IMR-90 (cell line): ENCODE measurements at regions not wholly inside any gene's neighbourhood (a gene's known extent, or its start where the extent isn't known, plus 50 kb on each side); places are given as distances from the start of the nearest gene placed in this dataset.

Experiments used
- ATAC-seq: fragments of 200-7000 bp; cut with Tn5 transposase; 2 replicates; pipeline ENCODE4 v1.9.1; 2020; ENCODE audit warnings: low read depth, mild to moderate bottlenecking, moderate library complexity
- BruUV-seq: library from RNA; stranded (reverse); fragments of 400-500 nt; replicated peaks from 2 replicates; lab custom pipeline; 2021; lab: Mats Ljungman, UMichigan
- CTCF ChIA-PET: fragments of 300-600 bp; formaldehyde crosslinking; extraction: SDS; loops from one replicate; lab custom pipeline; 2021; ENCODE audit warnings: antibody characterized with exemption; lab: Yijun Ruan, JAX
- POLR2A ChIA-PET: fragments of 300-600 bp; sonication (Branson Sonifier 250); formaldehyde crosslinking; loops from one replicate; lab custom pipeline; 2022; ENCODE audit warnings: antibody characterized with exemption; ENCODE audit not compliant: unreplicated experiment; lab: Charles Lee
- DNase-seq: peaks from one replicate; pipeline ENCODE4 v3.0.0; 2013
- H2AFZ ChIP-seq: replicated peaks from 2 replicates; pipeline ENCODE3; 2013; ENCODE audit warnings: low read length, mild to moderate bottlenecking; ENCODE audit not compliant: poor library complexity
- H2AK5ac ChIP-seq: 2 replicates; pipeline ENCODE4 v1.6.1; 2013; ENCODE audit warnings: low read depth, low read length, inconsistent platforms
- H2AK9ac ChIP-seq: replicated peaks from 2 replicates; pipeline ENCODE3; 2013; ENCODE audit warnings: mild to moderate bottlenecking, low read depth, low read length, moderate library complexity; ENCODE audit not compliant: poor library complexity
- H2BK120ac ChIP-seq: 2 replicates; pipeline ENCODE4 v1.6.1; 2013; ENCODE audit warnings: low read depth, low read length, inconsistent platforms
- H2BK15ac ChIP-seq: 3 replicates; pipeline ENCODE4 v1.6.1; 2013; ENCODE audit warnings: low read depth, low read length, inconsistent platforms
- H2BK20ac ChIP-seq: 2 replicates; pipeline ENCODE4 v1.6.1; 2013; ENCODE audit warnings: low read depth, mild to moderate bottlenecking, inconsistent platforms, low read length, moderate library complexity
- H2BK5ac ChIP-seq: 2 replicates; pipeline ENCODE4 v1.6.1; 2013; ENCODE audit warnings: mild to moderate bottlenecking, low read depth, low read length, inconsistent platforms; ENCODE audit not compliant: poor library complexity, severe bottlenecking
- H3K14ac ChIP-seq: replicated peaks from 2 replicates; pipeline ENCODE4 v1.6.1; 2013; ENCODE audit warnings: low read depth, low read length, inconsistent platforms
- H3K18ac ChIP-seq: 2 replicates; pipeline ENCODE4 v1.6.1; 2013; ENCODE audit warnings: low read depth, low read length, control low read depth
- H3K23ac ChIP-seq: 2 replicates; pipeline ENCODE4 v1.6.1; 2013; ENCODE audit warnings: low read depth, low read length, inconsistent platforms
- H3K27ac ChIP-seq: 2 replicates; pipeline ENCODE4 v1.5.1; 2013; ENCODE audit warnings: mild to moderate bottlenecking, control low read depth, low read length; ENCODE audit not compliant: insufficient read depth
- H3K27me3 ChIP-seq: 2 replicates; pipeline ENCODE4 v1.6.1; 2013; ENCODE audit warnings: low read length; ENCODE audit not compliant: control insufficient read depth, insufficient read depth
- H3K36me3 ChIP-seq: 2 replicates; pipeline ENCODE4 v1.6.1; 2013; ENCODE audit warnings: low read length, mixed read lengths; ENCODE audit not compliant: control insufficient read depth, insufficient read depth
- H3K4ac ChIP-seq: 2 replicates; pipeline ENCODE4 v1.6.1; 2013; ENCODE audit warnings: low read depth, low read length, inconsistent platforms
- H3K4me1 ChIP-seq: 2 replicates; pipeline ENCODE4 v1.6.1; 2013; ENCODE audit warnings: low read length, mixed read lengths; ENCODE audit not compliant: control insufficient read depth, insufficient read depth
- H3K4me2 ChIP-seq: 2 replicates; pipeline ENCODE4 v1.6.1; 2013; ENCODE audit warnings: low read depth, mild to moderate bottlenecking, control low read depth, low read length, moderate library complexity
- H3K4me3 ChIP-seq: 2 replicates; pipeline ENCODE4 v1.5.1; 2013; ENCODE audit warnings: low read depth, mild to moderate bottlenecking, control low read depth, low read length, moderate library complexity; ENCODE audit not compliant: insufficient read depth
- H3K56ac ChIP-seq: 2 replicates; pipeline ENCODE4 v1.6.1; 2013; ENCODE audit warnings: low read length, inconsistent platforms; ENCODE audit not compliant: insufficient read depth; ENCODE audit errors: extremely low read depth
- H3K79me1 ChIP-seq, 2 experiments: 2 replicates each; pipeline ENCODE4 v1.6.1; 2013; ENCODE audit warnings: low read length in 2 of 2, inconsistent platforms in 1 of 2, low read depth in 1 of 2
- H3K9ac ChIP-seq: 2 replicates; pipeline ENCODE4 v1.6.1; 2013; ENCODE audit warnings: low read depth, low read length, control low read depth
- H3K9me1 ChIP-seq: 2 replicates; pipeline ENCODE4 v1.6.1; 2013; ENCODE audit warnings: low read length, inconsistent platforms; ENCODE audit not compliant: insufficient read depth
- H3K9me3 ChIP-seq: 2 replicates; pipeline ENCODE4 v1.6.1; 2013; ENCODE audit warnings: low read length; ENCODE audit not compliant: control insufficient read depth, insufficient read depth
- H4K20me1 ChIP-seq: 2 replicates; pipeline ENCODE4 v1.6.1; 2013; ENCODE audit warnings: low read length, inconsistent platforms; ENCODE audit not compliant: insufficient read depth
- H4K5ac ChIP-seq: 2 replicates; pipeline ENCODE4 v1.6.1; 2013; ENCODE audit warnings: mild to moderate bottlenecking, low read depth, low read length, control low read depth
- H4K8ac ChIP-seq, 2 experiments: 2 replicates each; pipeline ENCODE4 v1.6.1; 2013; ENCODE audit warnings: low read depth in 2 of 2, low read length in 2 of 2, control low read depth in 1 of 2, inconsistent platforms in 1 of 2
- H4K91ac ChIP-seq: 2 replicates; pipeline ENCODE4 v1.6.1; 2013; ENCODE audit warnings: low read depth, low read length, inconsistent platforms; ENCODE audit not compliant: insufficient read depth
- BHLHE40 ChIP-seq: fragments of 150-350 bp; IDR thresholded peaks from 2 replicates; pipeline ENCODE4 v1.6.1; 2016; ENCODE audit warnings: mild to moderate bottlenecking, low read depth, low read length
- MAFK ChIP-seq: IDR thresholded peaks from 2 replicates; pipeline ENCODE4 v1.6.1; 2012; ENCODE audit warnings: low read depth, low read length, improper control_type of control experiment
- MXI1 ChIP-seq: IDR thresholded peaks from 2 replicates; pipeline ENCODE4 v1.6.1; 2012; ENCODE audit warnings: low read depth, mild to moderate bottlenecking, low read length, moderate library complexity, borderline replicate concordance
- RAD21 ChIP-seq: IDR thresholded peaks from 2 replicates; pipeline ENCODE4 v1.6.1; 2012; ENCODE audit warnings: low read length, improper control_type of control experiment
- SMC3 ChIP-seq: fragments of 150-350 bp; IDR thresholded peaks from 2 replicates; pipeline ENCODE4 v1.6.1; 2016; ENCODE audit warnings: low read depth, mild to moderate bottlenecking, antibody characterized with exemption, low read length, moderate library complexity
- whole genome bisulfite sequencing, 2 experiments: methylation state at CpG; one replicate each; pipeline versions ENCODE4 v1.1.5 to v1.1.7; 2013; ENCODE audit warnings: missing lambda C conversion rate in 2 of 2; ENCODE audit not compliant: insufficient read length in 1 of 2; ENCODE audit errors: extremely low coverage in 2 of 2; 5-methylcytosine and 5-hydroxymethylcytosine counted together
- dilution Hi-C: fragments of 300-500 bp; cut with HindIII; formaldehyde crosslinking; loops from one replicate; pipeline ENCODE4 v1.14.3; 2018; ENCODE audit warnings: low sequenced_read_pairs; ENCODE audit not compliant: unreplicated experiment
- in situ Hi-C: fragments of 300-500 bp; cut with MboI; formaldehyde crosslinking; loops from 3 replicates; pipeline ENCODE4 v1.14.3; 2019; ENCODE audit warnings: low sequenced_read_pairs, inconsistent platforms, mixed read lengths
- intact Hi-C: fragments of 100-400 bp; cut with micrococcal nuclease; formaldehyde crosslinking; loops from 2 replicates; pipeline ENCODE4 v1.10.0; 2022
- TF ChIP-seq, protein P1 (sequence below): fragments of 150-350 bp; IDR thresholded peaks from 2 replicates; pipeline ENCODE4 v1.6.1; 2017; ENCODE audit warnings: mild to moderate bottlenecking, antibody characterized with exemption, low read length, low read depth

DNA sequence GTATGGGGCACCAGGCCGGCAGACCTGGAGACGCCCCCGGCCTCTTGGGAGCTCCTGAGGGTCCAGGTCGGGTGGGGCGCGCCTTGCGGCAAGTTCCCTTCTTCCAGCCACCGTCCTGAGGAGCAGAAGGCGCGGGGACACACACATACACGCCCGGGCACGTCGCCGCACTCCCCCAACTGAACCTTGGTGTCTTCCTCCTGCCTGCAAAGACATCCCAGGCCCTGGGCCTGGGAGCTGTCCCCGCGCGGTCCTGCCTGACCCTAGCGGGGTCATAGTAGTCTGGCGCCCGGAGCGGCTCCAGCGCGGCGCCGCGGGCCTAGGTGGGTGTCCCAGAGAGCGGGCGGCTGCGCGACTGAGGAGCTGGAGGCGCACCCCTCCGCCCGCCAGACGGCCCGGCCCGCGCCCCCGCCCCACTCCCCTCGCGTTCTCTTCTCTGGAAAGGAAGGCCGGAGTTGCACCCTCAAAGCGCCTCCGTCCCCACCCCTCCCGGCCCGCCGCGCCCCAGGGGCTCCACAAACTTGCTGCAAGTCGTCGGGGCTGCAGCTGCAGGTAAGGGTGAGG lies 185.9 kb upstream of the LINGO1 start:
- in situ Hi-C loops: no loop called here
- 15% methylated on average over 11 of the region's 50 CpGs; no CpG with 5 or more reads in 1 of the 2 experiments for WGBS, 2 experiments

More for the DNA sequence above, 185.9 kb upstream of the LINGO1 start:
- POLR2A ChIA-PET: no interaction called here
- TF ChIP-seq MAFK (no peak), BHLHE40 (no peak), SMC3 (no peak), RAD21 (no peak), MXI1 (no peak)
- TF ChIP-seq, protein P1, sequence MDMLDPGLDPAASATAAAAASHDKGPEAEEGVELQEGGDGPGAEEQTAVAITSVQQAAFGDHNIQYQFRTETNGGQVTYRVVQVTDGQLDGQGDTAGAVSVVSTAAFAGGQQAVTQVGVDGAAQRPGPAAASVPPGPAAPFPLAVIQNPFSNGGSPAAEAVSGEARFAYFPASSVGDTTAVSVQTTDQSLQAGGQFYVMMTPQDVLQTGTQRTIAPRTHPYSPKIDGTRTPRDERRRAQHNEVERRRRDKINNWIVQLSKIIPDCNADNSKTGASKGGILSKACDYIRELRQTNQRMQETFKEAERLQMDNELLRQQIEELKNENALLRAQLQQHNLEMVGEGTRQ: no peak
- Histone ChIP-seq H3K4ac (no peak overlapping the region), H3K4me2 (no peak overlapping the region), H3K9me1 (no peaks in the 10 kb centered on the region), H3K18ac (no peak overlapping the region), H4K91ac (no peak overlapping the region), H3K23ac (no peak overlapping the region), H2AFZ (no peak overlapping the region), H2BK20ac (no peak overlapping the region), H3K56ac (no peak overlapping the region), H2AK5ac (no peak overlapping the region), H3K14ac (no peak overlapping the region), H4K8ac (no peak overlapping the region), H2BK5ac (no peak overlapping the region), H3K27ac (no peak overlapping the region), H2BK120ac (no peak overlapping the region), H2BK15ac (no peak overlapping the region), H3K4me1 (no peaks in the 10 kb centered on the region), H3K9ac (no peak overlapping the region), H3K27me3 (peaks cover 81% of the 10 kb centered on the region), H4K5ac (no peak overlapping the region), H3K9me3 (no peaks in the 10 kb centered on the region), H4K20me1 (0 out of 2 replicates have a peak, but pooled peaks cover 3% of the 10 kb centered on the region), H2AK9ac (no peak overlapping the region), H3K79me1 (no peaks in the 10 kb centered on the region), H3K4me3 (no peak overlapping the region), H3K36me3 (no peaks in the 10 kb centered on the region)
- no peak for DNase-seq
- dilution Hi-C loops (no loop called here), intact Hi-C loops (no loop called here)
- no TSS peak for BruUV-seq
- CTCF ChIA-PET: no interaction called here
- no peak for ATAC-seq
